Stimulated activated CD8-positive, alpha-beta memory T cell treated with anti-CD3 and anti-CD28 coated beads, Interleukin-15, amount 100 ng/mL, for 24 hours (primary cell): ENCODE measurements at regions not wholly inside any gene's neighbourhood (a gene's known extent, or its start where the extent isn't known, plus 50 kb on each side); places are given as distances from the start of the nearest gene placed in this dataset.
"Not testable (repeated sequence)": the region's sequence is repeated elsewhere in the genome, so short reads cannot be mapped to it uniquely, and the experiment has no call there.

Source experiments
- DNase-seq: peaks from one replicate; pipeline ENCODE4 v3.0.0-alpha.2; 2020; ENCODE audit warnings: low read depth

DNA sequence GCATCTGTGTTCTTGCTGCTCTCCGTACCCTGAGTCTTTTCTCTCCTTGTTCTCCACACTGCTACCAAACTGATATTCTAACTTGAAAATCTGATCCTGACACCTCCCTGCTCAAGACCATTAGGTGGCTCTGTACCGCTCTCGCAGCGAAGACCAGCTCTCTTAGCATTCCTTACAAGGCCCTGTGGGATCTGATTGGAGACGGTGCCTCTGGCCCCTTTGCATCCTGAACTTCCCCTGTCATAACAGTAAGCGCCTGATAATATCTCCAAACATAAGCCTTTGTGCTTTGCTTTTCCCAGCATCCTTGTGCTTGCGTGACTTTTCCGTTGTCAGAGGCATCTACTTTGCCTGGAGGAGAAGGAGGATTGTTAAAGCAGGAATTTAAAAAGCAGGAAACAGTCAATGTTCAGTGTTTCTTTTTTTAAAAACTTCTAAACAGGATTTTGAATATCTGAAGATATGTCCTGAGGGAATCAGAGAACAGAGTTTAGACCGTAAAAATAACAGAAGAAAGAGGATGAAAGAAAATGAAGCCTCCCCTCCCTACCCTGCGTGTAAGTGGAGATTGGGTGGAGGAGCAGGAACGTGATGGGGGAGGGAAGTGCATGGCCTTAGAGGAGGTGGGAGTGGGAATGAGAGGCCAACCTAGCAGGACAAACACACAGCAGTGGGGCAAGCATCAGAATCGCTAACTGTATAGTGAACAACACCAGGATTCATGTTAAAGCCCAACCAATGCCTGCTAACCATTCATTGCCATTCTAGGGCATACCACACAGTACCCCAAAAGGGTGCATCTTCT is 89.2 kb upstream of the STMND1 start:
- DNase-seq: no peak

DNA sequence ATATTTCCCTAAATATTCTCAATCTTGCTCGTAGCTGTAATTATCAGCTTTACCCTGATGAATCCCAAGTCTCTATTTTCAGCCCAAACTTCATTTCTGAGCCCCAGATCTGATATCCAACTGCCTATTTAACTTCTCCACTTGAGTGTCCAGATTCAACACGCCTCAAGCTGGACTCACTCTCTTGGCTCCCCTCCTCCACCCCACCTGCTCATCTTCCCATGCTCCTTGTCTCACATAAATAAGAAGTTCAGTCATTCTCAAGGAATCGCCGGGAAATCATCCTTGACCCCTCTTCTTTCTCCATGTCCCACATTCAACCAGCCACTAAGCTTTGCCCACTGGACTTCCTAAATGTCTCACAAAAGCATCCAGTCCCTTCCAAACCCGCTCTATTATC is 89.9 kb upstream of the STMND1 start:
- DNase-seq: no peak

DNA sequence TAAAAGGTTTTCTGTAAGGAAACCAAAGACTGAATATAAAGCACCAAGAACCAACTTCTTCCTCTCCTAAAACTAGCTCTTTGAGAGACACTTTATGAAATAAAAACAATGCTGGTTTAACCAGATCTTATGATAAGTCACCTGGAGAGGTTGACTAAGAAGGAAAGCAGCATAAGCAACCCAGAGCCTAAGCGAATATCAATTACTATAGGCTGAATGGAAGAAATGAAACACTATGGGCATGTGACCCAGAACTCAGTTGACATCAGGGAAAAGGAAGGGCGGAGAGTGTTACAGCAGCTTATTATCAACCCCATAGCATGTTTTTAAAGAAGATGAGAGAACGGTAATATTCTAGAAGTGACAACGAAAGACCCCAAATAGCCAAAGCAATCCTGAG is 94.1 kb upstream of the STMND1 start:
- no peak for DNase-seq

DNA sequence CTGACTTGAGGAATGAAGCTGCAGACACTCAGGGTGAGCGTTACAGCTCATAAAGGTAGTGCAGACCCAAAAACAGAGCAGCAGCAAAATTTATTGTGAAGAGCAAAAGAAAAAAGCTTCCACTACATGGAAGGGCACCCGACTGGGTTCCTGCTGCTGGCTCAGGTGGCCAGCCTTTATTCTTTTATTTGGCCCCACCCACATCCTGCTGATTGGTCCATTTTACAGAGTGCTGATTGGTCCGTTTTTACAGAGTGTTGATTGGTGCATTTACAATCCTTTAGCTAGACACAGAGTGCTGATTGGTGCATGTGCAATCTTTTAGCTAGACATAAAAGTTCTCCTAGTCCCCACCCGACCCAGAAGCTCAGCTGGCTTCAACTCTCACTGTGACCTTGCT is 95.3 kb upstream of the STMND1 start:
- no peak for DNase-seq

DNA sequence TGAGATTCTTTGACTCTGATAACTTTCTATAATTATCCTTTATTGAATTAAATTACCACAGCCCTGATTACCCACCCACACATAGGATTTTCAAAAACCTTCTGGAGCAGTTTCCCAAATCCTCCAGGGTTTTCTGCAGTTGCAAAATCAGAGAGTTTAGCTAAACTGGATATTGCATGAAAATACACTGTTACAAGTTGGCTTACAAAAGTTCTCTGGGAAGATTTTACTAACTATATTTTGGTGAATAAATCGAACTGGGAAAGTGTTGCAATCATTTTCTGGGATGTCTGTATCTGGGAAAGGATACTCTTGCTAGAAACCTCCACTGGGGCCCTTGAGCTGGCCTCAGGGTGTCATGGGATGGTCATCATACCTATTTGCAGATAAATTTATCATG is 97.6 kb upstream of the STMND1 start:
- DNase-seq: no peak

DNA sequence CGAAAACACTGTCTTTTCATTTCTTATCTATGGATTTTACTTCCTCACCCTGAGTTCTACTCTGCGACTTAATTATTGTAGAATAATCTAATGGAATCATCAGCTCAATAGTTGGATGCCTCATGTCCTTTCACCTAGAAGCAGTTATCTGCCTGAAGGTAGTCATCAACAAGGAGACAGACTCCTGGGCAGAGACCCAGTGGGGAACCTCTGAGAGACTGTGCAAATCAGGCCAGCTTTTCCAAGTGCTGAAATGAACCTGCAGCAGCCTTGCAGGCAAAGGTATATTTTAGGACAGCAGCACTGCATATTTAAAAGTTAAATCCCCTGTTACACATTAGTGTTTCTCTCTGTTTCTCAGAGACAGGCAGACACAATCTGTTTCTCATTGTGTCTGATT is 99.7 kb upstream of the STMND1 start:
- no peak for DNase-seq

DNA sequence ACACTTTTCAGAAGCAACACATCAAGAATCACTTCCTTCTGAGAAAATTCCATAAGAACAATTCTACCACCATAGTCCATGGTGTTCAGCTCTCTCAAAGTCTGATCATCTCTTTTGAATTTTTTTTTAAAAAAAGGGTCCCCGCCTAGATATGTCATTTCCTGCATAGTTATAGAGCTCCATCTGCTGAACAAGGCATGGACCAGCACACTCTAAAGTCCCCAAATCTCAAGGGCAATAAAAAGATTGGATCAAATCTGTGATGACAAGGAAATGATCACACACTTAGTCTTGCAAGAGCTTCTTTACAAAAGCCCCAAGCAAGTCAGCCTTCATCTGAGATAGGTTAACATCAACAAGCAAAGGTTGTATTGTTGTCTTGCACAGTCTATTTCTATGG is 100.7 kb upstream of the STMND1 start:
- DNase-seq: no peak

DNA sequence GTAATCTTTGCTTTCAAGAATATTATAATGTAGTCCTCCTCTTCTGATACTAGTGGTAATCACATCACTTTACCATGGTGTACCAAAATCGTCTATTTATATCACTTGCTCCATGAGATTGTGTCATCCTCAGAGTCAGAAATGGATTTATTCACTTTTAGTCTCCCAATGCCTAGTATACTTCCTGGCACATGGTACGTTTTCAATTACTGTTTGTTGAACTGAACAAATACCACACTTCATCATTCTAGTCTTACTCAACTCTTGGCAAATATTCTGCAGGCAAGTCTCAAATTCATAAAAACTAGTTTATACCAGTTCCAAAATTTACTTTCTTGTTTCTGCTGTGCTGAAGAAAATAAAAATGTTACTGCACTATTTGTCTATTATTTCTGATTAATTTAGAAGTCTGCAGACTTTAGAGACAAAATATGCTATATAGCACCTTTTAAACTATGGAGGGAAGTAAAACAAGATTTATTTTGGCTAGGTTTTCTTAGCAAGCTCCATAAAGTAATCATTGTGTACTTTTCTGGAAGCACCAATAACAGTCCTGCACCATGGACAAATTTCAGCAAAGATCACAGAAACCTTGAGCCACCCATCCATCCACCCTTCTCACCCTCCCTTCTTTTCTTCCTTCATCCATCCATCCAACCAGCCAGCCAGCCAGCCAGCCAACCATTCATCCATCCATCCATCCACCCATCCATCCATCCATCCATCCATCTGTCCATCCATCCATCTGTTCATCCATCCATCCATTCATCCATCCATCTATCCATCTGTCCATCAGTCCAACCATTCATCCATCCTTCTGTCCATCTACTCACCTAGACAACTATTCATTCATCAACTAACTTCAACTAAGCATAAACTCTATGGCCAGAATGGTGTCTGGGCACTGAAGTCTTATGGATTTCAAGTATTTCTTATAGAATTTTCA is 102.1 kb upstream of the STMND1 start:
- no peak for DNase-seq

DNA sequence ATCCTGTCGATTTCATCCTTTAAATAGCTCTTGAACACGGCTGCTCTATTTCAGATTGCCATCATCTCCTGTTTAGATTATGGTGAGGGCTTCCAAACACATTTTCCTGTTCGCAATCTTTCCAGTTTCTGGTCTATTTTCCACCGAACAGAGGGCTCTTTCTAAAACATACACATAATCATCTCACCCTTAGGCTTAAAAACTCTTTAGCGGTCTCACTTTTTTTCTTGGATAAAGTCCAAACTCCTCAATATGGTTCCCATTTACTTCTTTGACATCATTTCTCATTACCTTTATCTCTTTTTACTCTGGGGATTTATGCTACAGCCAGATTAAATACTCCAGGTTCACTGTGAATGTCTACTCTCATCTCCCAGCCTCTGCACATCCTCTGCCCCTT is 103.4 kb upstream of the STMND1 start:
- DNase-seq: no peak

DNA sequence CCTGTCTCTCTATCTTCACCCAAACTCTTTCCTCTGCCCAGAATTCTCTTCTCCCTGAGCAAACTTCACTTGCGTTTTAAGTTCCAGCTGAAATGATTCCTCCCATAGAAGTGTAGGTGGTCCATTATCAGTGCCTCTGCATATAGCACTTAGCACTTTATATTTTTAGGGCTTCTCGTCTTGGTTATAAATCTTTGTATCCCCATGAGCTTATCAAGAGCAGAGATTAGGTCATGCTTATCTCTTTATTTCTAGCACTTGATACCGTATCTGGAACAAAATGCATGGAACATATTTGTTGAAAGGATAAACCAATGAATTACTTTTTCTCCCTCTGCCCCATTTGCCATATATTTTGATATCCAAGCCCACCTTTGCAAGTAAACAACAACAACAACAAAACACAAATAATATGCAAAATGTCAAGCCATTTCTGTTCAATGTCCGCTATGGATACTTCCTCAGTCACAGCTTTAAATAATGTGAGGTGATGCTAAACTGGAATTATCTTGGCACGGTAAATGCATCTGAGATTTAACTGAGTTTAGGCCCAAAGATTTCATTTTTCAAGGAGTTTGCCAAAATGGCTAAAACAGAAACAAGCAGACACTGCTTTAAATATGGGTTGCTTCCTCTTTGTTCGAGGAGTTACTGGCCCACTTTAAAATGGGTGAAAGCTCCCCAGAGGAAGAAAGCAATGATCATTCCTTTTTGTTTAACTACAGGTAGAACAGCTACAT is 106.2 kb upstream of the STMND1 start:
- no peak for DNase-seq

DNA sequence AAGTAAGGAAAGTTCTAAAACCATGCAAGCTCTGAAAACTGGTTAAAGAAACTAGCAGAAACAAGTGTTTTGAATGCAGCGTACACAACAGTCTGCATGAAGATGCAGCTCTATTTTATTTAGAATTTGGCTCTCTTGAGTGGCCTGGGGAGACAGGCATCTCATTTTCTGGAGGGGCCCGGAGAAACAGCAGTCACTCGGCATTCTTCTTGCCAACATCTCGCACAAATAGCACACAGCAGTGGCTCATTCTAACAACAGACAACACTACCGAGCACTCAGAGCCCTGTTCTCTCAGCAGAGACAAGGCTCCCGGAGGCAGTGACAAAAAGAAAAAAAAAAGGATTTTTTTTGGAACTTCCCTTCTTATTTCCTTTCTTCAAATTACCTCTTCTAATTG is 108.5 kb upstream of the STMND1 start:
- no peak for DNase-seq

DNA sequence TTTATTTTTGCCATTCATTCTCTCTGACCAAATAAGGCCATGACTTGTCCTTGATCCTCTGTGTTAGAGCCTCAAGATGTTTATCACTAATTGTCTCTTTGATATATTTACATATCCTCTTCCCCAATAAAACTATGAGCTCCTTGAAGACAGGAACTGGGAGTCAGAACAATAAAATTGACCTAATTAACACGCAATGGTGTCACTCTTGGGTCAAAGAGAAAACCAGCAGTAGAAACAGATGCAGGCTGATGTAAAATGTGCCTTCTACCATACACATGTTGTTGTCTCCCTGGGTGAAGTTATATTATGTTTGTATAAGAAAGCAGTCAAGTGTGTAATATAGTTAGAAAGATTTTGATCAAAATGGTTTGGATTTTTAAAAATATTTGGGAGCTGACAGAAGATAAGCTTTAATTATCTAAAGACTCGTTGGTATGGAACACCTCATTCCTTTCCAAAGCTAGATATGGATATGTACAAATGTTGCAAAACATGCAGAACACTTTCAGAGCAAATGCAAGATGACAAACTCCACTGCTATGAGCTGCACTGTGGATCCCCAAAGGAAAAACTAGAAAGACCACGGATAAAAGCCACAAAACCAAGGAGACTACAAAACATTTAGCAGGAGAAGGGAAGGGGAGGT is 109.7 kb upstream of the STMND1 start:
- no peak for DNase-seq

DNA sequence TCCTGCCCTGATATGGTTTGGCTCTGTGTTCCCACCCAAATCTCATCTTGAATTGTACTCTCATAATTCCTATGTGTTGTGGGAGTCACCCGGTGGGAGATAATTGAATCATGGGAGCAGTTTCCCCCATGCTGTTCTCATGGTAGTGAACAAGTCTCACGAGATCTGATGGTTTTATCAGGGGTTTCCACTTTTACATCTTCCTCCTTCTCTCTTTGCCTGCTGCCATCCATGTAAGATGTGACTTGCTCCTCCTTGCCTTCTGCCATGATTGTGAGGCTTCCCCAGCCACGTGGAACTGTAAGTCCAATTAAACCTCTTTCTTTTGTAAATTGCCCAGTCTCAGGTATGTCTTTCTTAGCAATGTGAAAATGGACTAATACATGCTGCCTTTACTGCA is 111.9 kb upstream of the STMND1 start:
- DNase-seq: not testable (repeated sequence)

DNA sequence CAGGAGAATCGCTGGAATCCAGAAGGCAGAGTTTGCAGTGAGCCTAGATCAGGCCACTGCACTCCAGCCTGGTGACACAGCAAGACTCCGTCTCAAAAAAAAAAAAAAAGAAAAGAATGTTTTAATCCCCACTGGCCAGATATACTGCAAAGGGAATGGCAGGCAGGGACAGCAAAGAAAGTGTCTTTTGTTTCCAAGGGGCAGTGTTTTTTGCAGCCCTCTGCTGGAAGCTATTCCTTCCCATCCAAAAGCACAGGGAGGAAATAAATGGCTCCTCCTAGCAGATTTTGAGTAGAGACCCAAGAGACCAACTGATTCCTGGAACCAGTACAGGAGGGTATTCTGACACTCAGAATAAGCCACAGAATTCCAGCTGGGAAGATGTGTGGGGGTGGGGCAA is 112.5 kb upstream of the STMND1 start:
- DNase-seq: no peak

DNA sequence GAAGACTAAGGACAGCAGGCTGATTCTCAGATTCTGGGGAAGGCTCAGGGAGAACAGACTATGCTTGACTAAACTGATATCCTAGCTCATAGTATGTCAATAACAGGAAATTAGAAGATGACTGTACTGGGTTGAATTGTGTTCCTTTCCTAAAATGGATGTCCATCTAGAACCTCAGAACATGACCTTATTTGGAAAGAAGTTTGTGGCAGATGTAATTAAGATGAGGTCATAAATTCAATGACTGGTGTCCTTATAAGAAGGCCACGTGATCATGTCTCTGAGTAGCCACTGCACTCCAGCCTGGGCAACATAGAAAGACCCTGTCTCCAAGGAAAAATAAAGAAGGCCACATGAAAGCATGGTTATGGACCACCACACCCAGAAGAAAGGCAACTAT is 113.9 kb upstream of the STMND1 start:
- no peak for DNase-seq

DNA sequence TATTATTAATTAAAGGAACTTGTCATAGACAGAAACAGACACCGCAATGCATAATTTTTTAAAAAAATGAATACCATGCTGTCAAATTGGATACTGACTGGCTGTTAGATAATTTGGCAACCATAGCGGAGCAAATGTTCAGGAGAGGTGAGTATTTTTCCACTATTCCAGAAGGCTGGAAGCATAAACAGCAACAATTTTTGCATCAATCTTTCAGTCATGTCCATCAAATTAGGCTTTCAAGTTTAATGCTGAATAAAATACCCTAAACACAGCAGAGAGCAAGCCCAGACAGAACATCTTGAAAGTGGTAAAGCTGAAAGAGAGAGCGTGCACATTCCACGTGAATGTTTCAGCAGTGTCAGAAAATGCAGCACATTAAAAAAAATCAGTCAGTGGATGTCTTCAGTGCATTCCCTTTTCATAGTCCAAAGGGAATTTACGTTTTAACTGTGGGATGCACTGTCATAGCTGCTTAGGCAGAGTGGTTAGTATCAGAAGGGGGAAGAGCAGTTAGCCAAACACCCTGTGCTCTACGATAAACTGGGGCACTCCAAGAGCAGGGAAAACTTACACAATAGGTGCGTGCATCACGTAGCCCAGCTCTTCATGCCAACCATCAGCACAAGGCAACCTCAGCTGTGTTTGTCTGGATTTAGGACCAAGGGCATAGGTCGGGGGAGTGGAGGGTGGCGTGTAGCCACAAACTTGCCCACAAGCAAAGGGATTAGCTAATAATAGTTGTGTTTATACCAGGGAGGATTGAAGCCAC is 116.2 kb upstream of the STMND1 start:
- no peak for DNase-seq

DNA sequence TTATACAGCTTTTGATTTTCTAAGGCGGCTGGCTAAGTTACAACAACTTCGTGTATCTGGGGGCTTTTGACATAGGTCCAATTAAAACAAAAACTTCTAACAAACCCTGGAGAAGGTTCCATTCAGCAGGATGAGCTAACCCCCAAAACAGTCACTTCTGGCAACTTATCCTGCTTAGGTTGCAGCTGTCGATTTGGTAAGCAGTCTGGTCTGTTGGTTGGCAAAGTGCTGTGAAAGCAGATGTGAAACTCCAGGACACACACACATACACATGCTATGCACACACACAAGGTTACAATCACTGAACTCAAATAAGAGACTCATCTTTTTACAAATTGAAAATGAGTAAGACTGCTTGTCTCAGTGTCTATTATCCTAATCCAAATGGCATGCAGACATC is 119.0 kb upstream of the STMND1 start:
- no peak for DNase-seq

DNA sequence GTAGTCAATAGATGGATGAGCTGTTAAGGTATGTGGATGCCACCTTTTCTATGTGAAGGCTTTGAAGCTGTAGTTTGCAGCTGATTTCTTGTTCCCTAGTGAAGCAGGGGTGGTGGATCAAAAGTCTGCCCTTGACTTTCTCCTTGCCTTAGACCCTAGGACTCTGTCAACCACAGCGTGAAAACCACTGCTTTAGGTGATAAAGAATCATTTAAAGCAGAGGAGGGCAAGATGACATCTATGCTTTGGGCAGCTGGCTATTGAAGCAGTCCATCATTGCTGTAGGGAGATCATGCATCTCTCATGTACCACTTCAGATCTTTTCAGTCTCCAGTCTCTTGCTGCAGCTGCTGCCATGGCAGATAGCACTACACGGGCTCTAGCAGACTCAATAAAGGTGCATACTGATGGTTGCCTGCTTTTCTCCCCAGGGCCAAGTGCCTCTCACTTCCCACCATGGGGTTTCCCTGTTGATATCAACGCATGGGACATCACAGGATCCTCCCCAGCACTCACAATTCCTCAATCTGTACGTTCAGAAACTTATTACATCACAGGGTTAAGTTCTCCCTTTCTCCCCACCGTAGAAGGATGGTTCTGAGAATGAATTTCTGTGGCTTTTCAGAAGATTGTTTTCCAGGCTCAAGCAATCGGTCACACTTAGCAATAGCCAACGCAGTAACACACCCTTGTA is 122.0 kb upstream of the STMND1 start:
- no peak for DNase-seq

DNA sequence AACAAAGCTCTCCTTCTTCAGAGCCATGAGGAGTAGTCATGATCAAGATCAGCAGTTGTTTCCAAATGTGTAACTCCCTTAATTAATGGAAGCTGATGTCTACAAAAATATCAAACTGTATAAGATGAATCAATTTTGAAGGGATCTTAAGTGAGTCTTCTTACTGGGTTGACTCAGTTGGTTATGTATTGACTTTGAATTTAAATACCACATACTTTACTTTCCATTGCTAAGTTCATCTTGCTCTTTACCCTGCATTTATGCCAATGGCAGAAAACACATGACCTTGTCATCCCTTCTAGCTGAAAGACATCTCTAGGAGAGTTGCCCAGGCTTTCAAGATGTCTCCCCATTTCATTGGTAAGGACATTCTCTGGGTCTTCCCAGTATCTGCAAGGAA is 123.2 kb upstream of the STMND1 start:
- DNase-seq: no peak

DNA sequence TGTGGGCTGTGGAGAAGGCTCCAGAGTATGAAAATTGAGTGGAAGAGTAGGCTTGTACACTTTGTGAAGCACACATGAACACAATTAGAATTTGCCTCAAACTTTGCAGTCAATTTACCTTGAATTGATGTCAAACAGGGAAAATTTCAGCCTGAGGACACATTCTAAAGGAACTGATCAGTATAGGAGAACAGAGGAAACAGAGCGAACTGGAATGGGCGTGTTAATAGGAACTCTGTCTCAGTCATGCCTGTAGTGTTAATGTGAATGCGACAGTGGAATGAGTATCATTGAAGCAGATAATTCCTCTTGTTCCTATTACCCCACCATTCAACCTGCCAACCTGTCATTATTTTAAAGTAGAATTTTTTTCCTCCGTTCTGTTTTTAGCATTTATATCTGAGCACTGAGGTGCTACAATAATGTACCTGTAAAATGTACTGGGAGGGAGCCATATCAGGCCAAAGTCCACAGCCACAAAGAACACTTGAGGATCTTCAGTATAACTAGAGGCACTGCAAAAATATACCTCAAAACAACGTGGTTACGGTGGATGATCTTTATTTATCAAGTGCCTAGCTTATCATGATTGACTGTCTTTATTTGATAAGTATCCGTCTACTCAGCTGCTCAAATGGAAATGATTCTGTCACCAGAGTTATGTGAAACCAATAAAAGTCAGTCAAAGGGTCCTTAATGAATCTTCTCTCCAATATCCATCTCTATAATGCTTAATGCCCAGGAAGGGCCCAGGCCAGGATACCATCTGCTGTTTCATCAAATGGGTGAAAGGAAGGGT is 125.3 kb upstream of the STMND1 start:
- DNase-seq: no peak
